ENCODE measurements at regions not wholly inside any gene's neighbourhood (a gene's known extent, or its start where the extent isn't known, plus 50 kb on each side); places are given as distances from the start of the nearest gene placed in this dataset.

DNA sequence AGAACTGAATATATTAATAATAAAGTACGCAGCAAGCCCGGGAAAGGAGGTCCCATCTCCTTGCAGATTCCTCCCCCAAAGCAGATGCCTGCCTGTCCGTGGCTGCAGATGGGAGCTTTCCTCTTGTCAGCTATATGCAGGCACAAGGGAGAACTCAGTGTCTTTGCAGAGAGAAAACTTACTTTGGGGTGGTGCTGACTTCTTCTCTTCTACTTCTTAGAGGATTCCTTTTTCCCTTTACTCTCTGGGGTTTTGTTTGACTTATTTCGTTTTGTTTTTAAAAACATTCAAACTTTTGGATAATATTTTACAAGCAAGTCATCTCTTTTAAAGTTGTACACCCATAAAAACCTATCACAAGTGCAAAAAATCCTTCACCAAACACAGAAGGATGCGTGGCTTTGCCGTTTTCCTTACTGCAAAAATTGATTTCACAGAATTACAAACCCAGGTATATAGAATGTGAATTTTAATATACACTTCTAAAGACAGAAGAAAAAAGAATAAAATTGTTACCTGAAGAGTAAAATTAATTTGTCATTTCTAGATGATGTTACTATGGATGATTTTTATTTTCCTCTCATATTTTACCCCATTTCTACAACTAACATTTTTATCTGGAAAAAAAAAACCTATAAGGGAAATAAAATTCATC, 65.3 kb upstream of the IGF1R start:
- Histone ChIP-seq H3K4me2 (ENCODE audit: unreplicated experiment) (no peak overlapping the region), H3K27ac (no peak overlapping the region), H3K27me3 (replicated peaks; ENCODE audit: insufficient read depth) (peaks cover 64% of the 10 kb centered on the region), H3K9me2 (ENCODE audit: insufficient read depth) (no peaks in the 10 kb centered on the region), H3K4me1 (ENCODE audit: insufficient read depth) (no peaks in the 10 kb centered on the region), H3K4me3 (no peak overlapping the region), H3K36me3 (ENCODE audit: low read depth) (no peaks in the 10 kb centered on the region), H3K9ac (no peak overlapping the region), H3K9me3 (ENCODE audit: low read depth) (no peaks in the 10 kb centered on the region), H2AFZ (no peak overlapping the region), H4K20me1 (ENCODE audit: insufficient read depth) (no peaks in the 10 kb centered on the region), H3K79me2 (ENCODE audit: insufficient read depth) (no peaks in the 10 kb centered on the region), H3F3A (ENCODE audit: insufficient read depth) (no peaks in the 10 kb centered on the region)
- TF ChIP-seq EZH2 (IDR thresholded peaks at IDR 0.05; ENCODE audit: insufficient read depth, poor library complexity, severe bottlenecking) (peak; percentile 15), EZH2phosphoT487 (IDR thresholded peaks at IDR 0.05; ENCODE audit: insufficient read depth, low read depth) (no peak)
- in situ Hi-C loops (cut with MboI): no loop called here
- WGBS, 2 experiments (ENCODE audit: low coverage in 1 of 2, low lambda C conversion rate in 2 of 2, missing lambda C conversion rate in 2 of 2): 9 to 15% methylated on average over 6 of the region's 6 CpGs
- DNase-seq: no peak

DNA sequence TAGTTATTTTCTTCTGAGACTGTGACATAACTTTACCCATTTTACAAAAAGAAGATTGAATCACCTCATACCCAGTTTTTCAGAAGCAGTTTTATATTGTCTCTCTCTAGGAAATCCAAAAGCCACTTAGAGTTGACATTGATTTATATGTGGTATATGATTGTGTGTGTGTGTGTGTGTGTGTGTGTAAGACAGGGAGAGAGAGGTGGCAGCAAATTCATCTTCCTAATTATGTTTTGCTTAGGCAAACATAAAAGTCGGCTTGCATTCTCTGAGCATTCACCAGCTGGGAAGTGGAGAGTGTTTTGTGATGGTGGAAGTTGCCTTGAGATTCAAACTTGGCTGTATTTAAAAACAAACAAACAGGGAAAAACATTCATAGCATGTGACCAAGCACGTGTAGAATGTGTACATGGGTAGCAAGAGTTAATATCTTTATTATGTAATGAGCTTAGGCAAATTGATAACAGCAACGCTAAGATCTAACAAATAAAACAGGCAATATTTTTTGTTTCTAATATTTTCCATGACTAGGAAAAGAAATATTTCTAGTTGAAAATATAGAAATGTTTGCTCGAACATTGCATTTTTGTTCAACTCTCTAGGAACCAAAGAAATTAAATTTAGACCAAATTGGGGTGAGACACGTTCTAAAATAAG, 64.4 kb upstream of the IGF1R start:
- no peak for DNase-seq
- TF ChIP-seq EZH2 (IDR thresholded peaks at IDR 0.05; ENCODE audit: insufficient read depth, poor library complexity, severe bottlenecking): no peak
- TF ChIP-seq EZH2phosphoT487 (IDR thresholded peaks at IDR 0.05; ENCODE audit: insufficient read depth, low read depth): no peak
- Histone ChIP-seq H3K4me3 (no peak overlapping the region), H3K4me1 (ENCODE audit: insufficient read depth) (no peaks in the 10 kb centered on the region), H3K27me3 (replicated peaks; ENCODE audit: insufficient read depth) (peaks cover 66% of the 10 kb centered on the region), H3K9ac (no peak overlapping the region), H4K20me1 (ENCODE audit: insufficient read depth) (no peaks in the 10 kb centered on the region), H3K9me3 (ENCODE audit: low read depth) (no peaks in the 10 kb centered on the region), H3K27ac (no peak overlapping the region), H2AFZ (no peak overlapping the region), H3K9me2 (ENCODE audit: insufficient read depth) (no peaks in the 10 kb centered on the region), H3K4me2 (ENCODE audit: unreplicated experiment) (no peak overlapping the region), H3F3A (ENCODE audit: insufficient read depth) (no peaks in the 10 kb centered on the region), H3K36me3 (ENCODE audit: low read depth) (no peaks in the 10 kb centered on the region), H3K79me2 (ENCODE audit: insufficient read depth) (no peaks in the 10 kb centered on the region)
- in situ Hi-C loops (cut with MboI): no loop called here
- WGBS, 2 experiments (ENCODE audit: low coverage in 1 of 2, low lambda C conversion rate in 2 of 2, missing lambda C conversion rate in 2 of 2): 23 to 30% methylated on average over 5 of the region's 5 CpGs

DNA sequence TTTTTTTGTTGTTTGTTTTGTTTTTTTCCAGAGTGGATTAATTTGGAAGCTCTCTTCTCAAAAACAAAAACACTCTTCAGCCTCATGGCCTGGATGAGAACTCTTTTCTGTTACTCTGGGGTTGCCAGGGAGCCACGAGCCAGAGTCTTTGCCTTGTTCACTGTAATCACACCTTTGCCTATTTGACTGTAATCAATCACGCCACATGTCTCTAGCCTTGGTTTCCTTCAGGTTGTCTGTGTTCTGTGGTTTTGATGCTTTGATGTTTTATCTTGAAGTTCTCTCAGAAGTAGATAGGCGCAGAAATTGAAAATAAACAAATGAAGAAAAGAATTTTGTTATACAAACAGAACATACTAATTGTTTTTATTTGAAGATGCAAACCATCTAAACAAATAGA, 62.3 kb upstream of the IGF1R start:
- H3F3A ChIP-seq (ENCODE audit: insufficient read depth): no peaks in the 10 kb centered on the region
- H2AFZ ChIP-seq: no peak overlapping the region
- TF ChIP-seq EZH2phosphoT487 (IDR thresholded peaks at IDR 0.05; ENCODE audit: insufficient read depth, low read depth): no peak
- no peak for TF ChIP-seq EZH2 (IDR thresholded peaks at IDR 0.05; ENCODE audit: insufficient read depth, poor library complexity, severe bottlenecking)
- H3K4me1 ChIP-seq (ENCODE audit: insufficient read depth): no peaks in the 10 kb centered on the region
- H3K9me3 ChIP-seq (ENCODE audit: low read depth): no peaks in the 10 kb centered on the region
- in situ Hi-C loops (cut with MboI): no loop called here
- no peak overlapping the region for H3K27ac ChIP-seq
- no peak for DNase-seq
- no peak overlapping the region for H3K4me2 ChIP-seq (ENCODE audit: unreplicated experiment)
- no peaks in the 10 kb centered on the region for H4K20me1 ChIP-seq (ENCODE audit: insufficient read depth)
- no peaks in the 10 kb centered on the region for H3K36me3 ChIP-seq (ENCODE audit: low read depth)
- H3K79me2 ChIP-seq (ENCODE audit: insufficient read depth): no peaks in the 10 kb centered on the region
- H3K9me2 ChIP-seq (ENCODE audit: insufficient read depth): no peaks in the 10 kb centered on the region
- WGBS, 2 experiments (ENCODE audit: low coverage in 1 of 2, low lambda C conversion rate in 2 of 2, missing lambda C conversion rate in 2 of 2): 50 to 53% methylated on average over 3 of the region's 3 CpGs
- peaks cover 77% of the 10 kb centered on the region for H3K27me3 ChIP-seq (replicated peaks; ENCODE audit: insufficient read depth)
- H3K4me3 ChIP-seq: no peak overlapping the region
- no peak overlapping the region for H3K9ac ChIP-seq

DNA sequence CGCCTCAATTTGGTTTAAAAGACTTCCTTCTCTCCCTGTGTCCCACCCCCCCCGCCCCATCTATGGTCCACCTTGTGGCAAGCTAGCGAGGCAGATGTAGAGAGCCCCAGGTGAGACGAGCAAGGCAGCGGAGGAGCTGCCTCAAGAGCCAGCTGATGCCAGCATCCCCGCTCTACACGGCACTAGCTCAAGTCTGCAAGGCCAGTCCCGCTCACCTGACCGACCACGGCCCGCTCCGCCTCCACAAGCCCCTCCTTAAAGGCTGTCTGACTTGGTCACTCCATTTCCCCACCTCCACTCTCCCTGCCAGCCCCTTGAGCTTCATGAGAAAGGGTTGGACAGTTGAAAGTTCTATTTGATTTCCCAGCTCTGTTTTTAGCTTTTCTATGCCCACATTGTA, 56.2 kb upstream of the IGF1R start:
- no peaks in the 10 kb centered on the region for H3K9me3 ChIP-seq (ENCODE audit: low read depth)
- H3K9me2 ChIP-seq (ENCODE audit: insufficient read depth): no peaks in the 10 kb centered on the region
- H3K4me2 ChIP-seq (ENCODE audit: unreplicated experiment): no peak overlapping the region
- H3K9ac ChIP-seq: no peak overlapping the region
- TF ChIP-seq EZH2phosphoT487 (IDR thresholded peaks at IDR 0.05; ENCODE audit: insufficient read depth, low read depth) (no peak), EZH2 (IDR thresholded peaks at IDR 0.05; ENCODE audit: insufficient read depth, poor library complexity, severe bottlenecking) (no peak)
- in situ Hi-C loops (cut with MboI): no loop called here
- H3F3A ChIP-seq (ENCODE audit: insufficient read depth): no peaks in the 10 kb centered on the region
- 53 to 66% methylated on average over 11 to 12 of the region's 12 CpGs for WGBS, 2 experiments (ENCODE audit: low coverage in 1 of 2, low lambda C conversion rate in 2 of 2, missing lambda C conversion rate in 2 of 2)
- no peaks in the 10 kb centered on the region for H3K79me2 ChIP-seq (ENCODE audit: insufficient read depth)
- no peak for DNase-seq
- no peak overlapping the region for H3K27ac ChIP-seq
- peaks cover 38% of the 10 kb centered on the region for H3K27me3 ChIP-seq (replicated peaks; ENCODE audit: insufficient read depth)
- H4K20me1 ChIP-seq (ENCODE audit: insufficient read depth): no peaks in the 10 kb centered on the region
- H3K4me1 ChIP-seq (ENCODE audit: insufficient read depth): no peaks in the 10 kb centered on the region
- H2AFZ ChIP-seq: no peak overlapping the region
- no peak overlapping the region for H3K4me3 ChIP-seq
- H3K36me3 ChIP-seq (ENCODE audit: low read depth): no peaks in the 10 kb centered on the region
